IPS-18c (cell line): ENCODE measurements at regions not wholly inside any gene's neighbourhood (a gene's known extent, or its start where the extent isn't known, plus 50 kb on each side); places are given as distances from the start of the nearest gene placed in this dataset.
"Not testable (repeated sequence)": the region's sequence is repeated elsewhere in the genome, so short reads cannot be mapped to it uniquely, and the experiment has no call there.

Experiments used
- H3K4me3 ChIP-seq: 2 replicates; pipeline ENCODE4 v1.7.0; 2013; ENCODE audit warnings: low read depth, mild to moderate bottlenecking, low read length, moderate library complexity; ENCODE audit not compliant: insufficient read depth
- H3K9me3 ChIP-seq: one replicate; pipeline ENCODE4 v1.6.1; 2013; ENCODE audit warnings: mild to moderate bottlenecking, low read length, moderate library complexity; ENCODE audit not compliant: control insufficient read depth, insufficient read depth

- Histone ChIP-seq H3K9me3 (peaks cover 5% of the 10 kb centered on the region), H3K4me3 (no peak overlapping the region)
Observed at GRCh38 chrX:130543603-130544325, 142.0 kb downstream of the RBMX2 start.

- no peak overlapping the region for H3K4me3 ChIP-seq
- peaks cover 5% of the 10 kb centered on the region for H3K9me3 ChIP-seq
Observed at GRCh38 chrX:130545796-130546195, 144.0 kb downstream of the RBMX2 start.

GRCh38 chrX:130549382-130549781, 147.6 kb downstream of the RBMX2 start:
- H3K4me3 ChIP-seq, H3K9me3 ChIP-seq: not testable (repeated sequence)

- Histone ChIP-seq H3K4me3 (no peak overlapping the region), H3K9me3 (no peaks in the 10 kb centered on the region)
Observed at GRCh38 chrX:130550351-130550750, 148.6 kb downstream of the RBMX2 start.

- no peak overlapping the region for H3K4me3 ChIP-seq
- no peaks in the 10 kb centered on the region for H3K9me3 ChIP-seq
Observed at GRCh38 chrX:130552444-130553073, 150.8 kb downstream of the RBMX2 start.

GRCh38 chrX:130555341-130555740, 153.6 kb downstream of the RBMX2 start:
- Histone ChIP-seq H3K9me3 (no peaks in the 10 kb centered on the region), H3K4me3 (no peak overlapping the region)

- Histone ChIP-seq H3K4me3 (no peak overlapping the region), H3K9me3 (no peaks in the 10 kb centered on the region)
Observed at GRCh38 chrX:130555757-130556156, 154.0 kb downstream of the RBMX2 start.

- H3K4me3 ChIP-seq = no peak overlapping the region
- no peaks in the 10 kb centered on the region for H3K9me3 ChIP-seq
Observed at GRCh38 chrX:130556951-130557350, 155.2 kb downstream of the RBMX2 start.

- Histone ChIP-seq H3K4me3 (no peak overlapping the region), H3K9me3 (peaks cover 2% of the 10 kb centered on the region)
Observed at GRCh38 chrX:130560544-130560943, 158.8 kb downstream of the RBMX2 start.

- Histone ChIP-seq H3K9me3 (peaks cover 4% of the 10 kb centered on the region), H3K4me3 (no peak overlapping the region; the same call in 1 of the 2 replicates)
Observed at GRCh38 chrX:130561930-130562329, 160.1 kb downstream of the RBMX2 start.

GRCh38 chrX:130563476-130563875, 161.7 kb downstream of the RBMX2 start:
- Histone ChIP-seq H3K9me3 (peaks cover 4% of the 10 kb centered on the region), H3K4me3 (no peak overlapping the region)

- Histone ChIP-seq H3K9me3 (peaks cover 4% of the 10 kb centered on the region), H3K4me3 (no peak overlapping the region)
Observed at GRCh38 chrX:130566028-130566683, 164.4 kb downstream of the RBMX2 start.

GRCh38 chrX:130573030-130573429, 171.2 kb downstream of the RBMX2 start:
- H3K9me3 ChIP-seq, H3K4me3 ChIP-seq: not testable (repeated sequence)
